GM13977 (cell line): ENCODE measurements at regions not wholly inside any gene's neighbourhood (a gene's known extent, or its start where the extent isn't known, plus 50 kb on each side); places are given as distances from the start of the nearest gene placed in this dataset.

Experiments used
- DNase-seq: peaks from one replicate; pipeline ENCODE4 v3.0.0; 2012; ENCODE audit warnings: low spot score
- CTCF ChIP-seq: IDR thresholded peaks from 2 replicates; pipeline ENCODE4 v1.5.1; 2012; ENCODE audit warnings: mild to moderate bottlenecking, control low read depth; ENCODE audit not compliant: insufficient read depth; ENCODE audit errors: extremely low read depth, missing control alignments
- in situ Hi-C: fragments of 300-500 bp; cut with MboI; formaldehyde crosslinking; loops from one replicate; pipeline ENCODE4 v1.12.0; 2022; ENCODE audit warnings: low sequenced_read_pairs, low pct_unique_long_range_greater_than_20kb, mixed read lengths, inconsistent platforms; ENCODE audit not compliant: unreplicated experiment

- in situ Hi-C loops, result no loop called here
- TF ChIP-seq CTCF, result no peak
- DNase-seq, result no peak
Observed at GRCh38 chr20:60935971-60936370, 316.1 kb upstream of the CDH4 start.

- in situ Hi-C loops, result no loop called here
- TF ChIP-seq CTCF, result no peak
- no peak for DNase-seq
Observed at GRCh38 chr20:60937585-60937984, 314.5 kb upstream of the CDH4 start.

GRCh38 chr20:60941379-60941778 lies 310.7 kb upstream of the CDH4 start:
- in situ Hi-C loops, result no loop called here
- no peak for DNase-seq
- no peak for TF ChIP-seq CTCF

- no peak for DNase-seq
- no peak for TF ChIP-seq CTCF
- in situ Hi-C loops, result no loop called here
Observed at GRCh38 chr20:60947819-60948218, 304.2 kb upstream of the CDH4 start.

- no peak for DNase-seq
- in situ Hi-C loops, result no loop called here
- no peak for TF ChIP-seq CTCF
Observed at GRCh38 chr20:60948224-60948623, 303.8 kb upstream of the CDH4 start.

GRCh38 chr20:60950561-60950960 lies 301.5 kb upstream of the CDH4 start:
- in situ Hi-C loops, result no loop called here
- no peak for TF ChIP-seq CTCF
- DNase-seq, result no peak

- TF ChIP-seq CTCF, result no peak
- in situ Hi-C loops, result no loop called here
- DNase-seq, result no peak
Observed at GRCh38 chr20:60950974-60951373, 301.1 kb upstream of the CDH4 start.
